Esophagus muscularis mucosa (tissue), 4 donors: ENCODE measurements at regions not wholly inside any gene's neighbourhood (a gene's known extent, or its start where the extent isn't known, plus 50 kb on each side); places are given as distances from the start of the nearest gene placed in this dataset.

Source experiments
- EP300 ChIP-seq: sonication (generic); formaldehyde crosslinking; IDR thresholded peaks from one replicate; pipeline ENCODE4 v1.6.1; 2017; ENCODE audit warnings: antibody characterized with exemption
- POLR2A ChIP-seq: fragments of 450-650 bp; IDR thresholded peaks from one replicate; pipeline ENCODE4 v1.6.1; 2017; ENCODE audit warnings: antibody characterized with exemption, moderate library complexity, mild to moderate bottlenecking, low read depth
- POLR2AphosphoS5 ChIP-seq, 2 donors: sonication (generic); formaldehyde crosslinking; IDR thresholded peaks; one replicate each; pipeline ENCODE4 v1.6.1; 2017; ENCODE audit warnings: antibody characterized with exemption in 2 of 2
- TF ChIP-seq, protein P1 (sequence below), 3 experiments: fragments of 200-600 bp in 2 of 3; fragments of 450-650 bp in 1 of 3; sonication (generic) in 2 of 3; IDR thresholded peaks; one replicate each; pipeline ENCODE4 v1.5.1; 2017 to 2019; ENCODE audit warnings: antibody characterized with exemption in 3 of 3, mild to moderate bottlenecking in 2 of 3, moderate library complexity in 1 of 3

DNA sequence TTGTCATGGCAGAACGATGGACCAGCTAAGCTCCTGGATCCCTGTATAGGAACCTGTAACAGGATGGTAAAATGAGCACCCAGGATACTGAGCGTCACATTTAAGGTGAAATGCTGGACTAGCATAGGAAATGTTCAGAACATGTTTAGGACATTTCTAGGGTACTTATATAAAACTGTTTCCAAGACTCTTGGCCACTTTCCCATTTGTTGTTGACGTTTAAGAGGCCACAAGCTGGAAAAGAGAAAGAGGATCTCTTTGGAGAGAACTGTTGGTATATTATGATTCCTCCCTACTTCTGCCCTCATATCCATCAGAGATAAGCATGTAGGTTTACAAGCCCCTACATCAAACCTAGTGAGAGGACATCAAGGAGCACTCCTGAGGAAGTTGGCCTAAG is 57.5 kb downstream of the SCN11A start:
- TF ChIP-seq, protein P1, sequence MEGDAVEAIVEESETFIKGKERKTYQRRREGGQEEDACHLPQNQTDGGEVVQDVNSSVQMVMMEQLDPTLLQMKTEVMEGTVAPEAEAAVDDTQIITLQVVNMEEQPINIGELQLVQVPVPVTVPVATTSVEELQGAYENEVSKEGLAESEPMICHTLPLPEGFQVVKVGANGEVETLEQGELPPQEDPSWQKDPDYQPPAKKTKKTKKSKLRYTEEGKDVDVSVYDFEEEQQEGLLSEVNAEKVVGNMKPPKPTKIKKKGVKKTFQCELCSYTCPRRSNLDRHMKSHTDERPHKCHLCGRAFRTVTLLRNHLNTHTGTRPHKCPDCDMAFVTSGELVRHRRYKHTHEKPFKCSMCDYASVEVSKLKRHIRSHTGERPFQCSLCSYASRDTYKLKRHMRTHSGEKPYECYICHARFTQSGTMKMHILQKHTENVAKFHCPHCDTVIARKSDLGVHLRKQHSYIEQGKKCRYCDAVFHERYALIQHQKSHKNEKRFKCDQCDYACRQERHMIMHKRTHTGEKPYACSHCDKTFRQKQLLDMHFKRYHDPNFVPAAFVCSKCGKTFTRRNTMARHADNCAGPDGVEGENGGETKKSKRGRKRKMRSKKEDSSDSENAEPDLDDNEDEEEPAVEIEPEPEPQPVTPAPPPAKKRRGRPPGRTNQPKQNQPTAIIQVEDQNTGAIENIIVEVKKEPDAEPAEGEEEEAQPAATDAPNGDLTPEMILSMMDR (IDR thresholded peaks at IDR 0.05): no peak
- TF ChIP-seq POLR2A (no peak), POLR2AphosphoS5 (IDR thresholded peaks at IDR 0.05) (no peak), EP300 (no peak)
